ENCODE measurements at regions not wholly inside any gene's neighbourhood (a gene's known extent, or its start where the extent isn't known, plus 50 kb on each side); places are given as distances from the start of the nearest gene placed in this dataset.

DNA sequence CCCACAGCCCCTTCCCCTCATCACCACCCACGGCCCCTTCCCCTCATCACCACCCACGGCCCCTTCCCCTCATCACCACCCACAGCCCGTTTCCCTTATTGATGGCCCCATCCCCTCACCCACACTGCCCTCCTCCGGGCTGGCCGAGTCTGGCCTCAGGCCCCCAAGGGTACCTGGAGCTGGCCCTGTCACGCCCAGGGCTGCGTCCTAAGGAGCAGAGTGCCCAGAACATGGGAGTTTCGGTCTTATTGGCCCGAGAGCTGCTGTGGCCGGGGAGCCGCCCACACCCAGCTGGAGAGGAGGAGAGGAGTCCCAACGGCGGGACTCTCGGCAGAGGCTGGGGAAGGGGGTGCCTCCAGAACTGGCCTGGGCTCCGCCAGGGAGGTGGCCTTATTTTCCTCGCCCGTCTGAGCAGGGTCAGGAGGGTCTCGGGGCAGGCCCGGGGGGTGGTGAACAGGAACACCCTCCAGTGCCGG is 182.3 kb downstream of the KIF26A start:
- TF ChIP-seq, protein P1, sequence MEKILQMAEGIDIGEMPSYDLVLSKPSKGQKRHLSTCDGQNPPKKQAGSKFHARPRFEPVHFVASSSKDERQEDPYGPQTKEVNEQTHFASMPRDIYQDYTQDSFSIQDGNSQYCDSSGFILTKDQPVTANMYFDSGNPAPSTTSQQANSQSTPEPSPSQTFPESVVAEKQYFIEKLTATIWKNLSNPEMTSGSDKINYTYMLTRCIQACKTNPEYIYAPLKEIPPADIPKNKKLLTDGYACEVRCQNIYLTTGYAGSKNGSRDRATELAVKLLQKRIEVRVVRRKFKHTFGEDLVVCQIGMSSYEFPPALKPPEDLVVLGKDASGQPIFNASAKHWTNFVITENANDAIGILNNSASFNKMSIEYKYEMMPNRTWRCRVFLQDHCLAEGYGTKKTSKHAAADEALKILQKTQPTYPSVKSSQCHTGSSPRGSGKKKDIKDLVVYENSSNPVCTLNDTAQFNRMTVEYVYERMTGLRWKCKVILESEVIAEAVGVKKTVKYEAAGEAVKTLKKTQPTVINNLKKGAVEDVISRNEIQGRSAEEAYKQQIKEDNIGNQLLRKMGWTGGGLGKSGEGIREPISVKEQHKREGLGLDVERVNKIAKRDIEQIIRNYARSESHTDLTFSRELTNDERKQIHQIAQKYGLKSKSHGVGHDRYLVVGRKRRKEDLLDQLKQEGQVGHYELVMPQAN (IDR thresholded peaks at IDR 0.05; ENCODE audit: borderline replicate concordance): no peak
- TF ChIP-seq POLR2AphosphoS5 (IDR thresholded peaks at IDR 0.05; ENCODE audit: control insufficient read depth, insufficient read depth, low read depth, low read length) (no peak), EP300 (IDR thresholded peaks at IDR 0.05; ENCODE audit: low read length) (no peak), TCF7L2 (IDR thresholded peaks at IDR 0.05; ENCODE audit: low read depth, low read length) (no peak), HCFC1 (IDR thresholded peaks at IDR 0.05; ENCODE audit: low read depth, low read length) (no peak), KLF10 (CRISPR knock-in tag; IDR thresholded peaks at IDR 0.05) (no peak), FIP1L1 (IDR thresholded peaks at IDR 0.05; ENCODE audit: low read depth, low read length, poor library complexity, severe bottlenecking) (no peak), CBX8 (IDR thresholded peaks at IDR 0.05; ENCODE audit: borderline replicate concordance, extremely low read depth, low read depth, low read length, poor library complexity, severe bottlenecking) (no peak), ZNF561 (CRISPR knock-in tag; conservative IDR thresholded peaks at IDR 0.05) (no peak)

Measured in K562 (cell line).